SU-DHL-6 (cell line): ENCODE measurements at regions not wholly inside any gene's neighbourhood (a gene's known extent, or its start where the extent isn't known, plus 50 kb on each side); places are given as distances from the start of the nearest gene placed in this dataset.
"Not testable (repeated sequence)": the region's sequence is repeated elsewhere in the genome, so short reads cannot be mapped to it uniquely, and the experiment has no call there.

ENCODE experiments used
- H2AFZ ChIP-seq: fragments of 200-600 bp; sonication (generic); 2 replicates; pipeline ENCODE4 v1.6.1; 2014; ENCODE audit warnings: low read depth, mild to moderate bottlenecking, moderate library complexity, mixed read lengths, antibody characterized with exemption, low read length; ENCODE audit not compliant: severe bottlenecking
- H3F3A ChIP-seq: fragments of 200-600 bp; shearing (Covaris generic); 2 replicates; pipeline ENCODE4 v1.6.0; 2016; ENCODE audit warnings: antibody characterized with exemption, mild to moderate bottlenecking; ENCODE audit not compliant: insufficient read depth
- H3K27ac ChIP-seq: fragments of 200-600 bp; sonication (generic); 2 replicates; pipeline ENCODE4 v1.5.1; 2016; ENCODE audit warnings: low read depth, mild to moderate bottlenecking, low read length, moderate library complexity, mixed read lengths
- H3K27me3 ChIP-seq: fragments of 200-600 bp; sonication (generic), shearing (Covaris generic); 2 replicates; pipeline ENCODE4 v1.6.0; 2014; ENCODE audit warnings: mild to moderate bottlenecking, low read length
- H3K36me3 ChIP-seq: fragments of 200-600 bp; sonication (generic); 2 replicates; pipeline ENCODE4 v1.6.1; 2014; ENCODE audit warnings: mild to moderate bottlenecking, low read length, mixed read lengths
- H3K4me2 ChIP-seq: fragments of 300-600, 200-600 bp; shearing (Covaris generic), sonication (generic); 2 replicates; pipeline ENCODE4 v1.6.0; 2014; ENCODE audit warnings: low read length, low read depth, mild to moderate bottlenecking; ENCODE audit not compliant: poor library complexity, severe bottlenecking
- H3K4me3 ChIP-seq: fragments of 200-600 bp; sonication (generic); 2 replicates; pipeline ENCODE4 v1.5.1; 2014; ENCODE audit warnings: antibody characterized with exemption, low read length, mild to moderate bottlenecking, mixed read lengths; ENCODE audit not compliant: insufficient read depth, poor library complexity, severe bottlenecking
- H3K79me2 ChIP-seq: fragments of 200-600 bp; sonication (generic); 2 replicates; pipeline ENCODE4 v1.6.1; 2014; ENCODE audit warnings: mild to moderate bottlenecking, low read length, moderate library complexity; ENCODE audit not compliant: insufficient read depth
- H3K9ac ChIP-seq: fragments of 200-600 bp; sonication (generic); 2 replicates; pipeline ENCODE4 v1.7.0; 2014; ENCODE audit warnings: mild to moderate bottlenecking, low read length
- H3K9me2 ChIP-seq: fragments of 200-600 bp; sonication (generic); replicated peaks from 2 replicates; pipeline ENCODE4 v1.6.1; 2014; ENCODE audit warnings: low read length; ENCODE audit not compliant: insufficient read depth
- H3K9me3 ChIP-seq: fragments of 200-600 bp; sonication (generic); 2 replicates; pipeline ENCODE4 v1.6.1; 2014; ENCODE audit warnings: low read length, mixed read lengths; ENCODE audit not compliant: insufficient read depth
- H4K20me1 ChIP-seq: fragments of 200-600 bp; sonication (generic); 2 replicates; pipeline ENCODE4 v1.6.1; 2014; ENCODE audit warnings: low read depth, mild to moderate bottlenecking, antibody characterized with exemption, low read length, moderate library complexity, mixed read lengths
- EZH2phosphoT487 ChIP-seq: fragments of 200-600 bp; sonication (generic), shearing (Covaris generic); conservative IDR thresholded peaks from 2 replicates; pipeline ENCODE4 v1.6.1; 2018; ENCODE audit warnings: mild to moderate bottlenecking, antibody characterized with exemption, low read length, moderate library complexity, mixed read lengths
- TF ChIP-seq, protein P1 (sequence below): fragments of 200-600 bp; sonication (generic); IDR thresholded peaks from one replicate; pipeline ENCODE4 v1.5.1; 2017; ENCODE audit warnings: antibody characterized with exemption, mild to moderate bottlenecking, low read length, moderate library complexity; ENCODE audit not compliant: insufficient read depth, poor library complexity, severe bottlenecking

GRCh38 chr2:131682122-131682944, 154.6 kb downstream of the CCDC74A start:
- Histone ChIP-seq H3K4me2 (peak overlapping the region; percentile 87), H3K9ac (peak overlapping the region; percentile 80), H4K20me1 (no peaks in the 10 kb centered on the region), H3K4me3 (peak overlapping the region; percentile 77), H2AFZ (peak overlapping the region; percentile 91), H3K9me3 (no peaks in the 10 kb centered on the region), H3K9me2 (no peaks in the 10 kb centered on the region), H3K27me3 (no peaks in the 10 kb centered on the region), H3K27ac (peak overlapping the region; percentile 38; the same call in 1 of the 2 replicates), H3K36me3 (peaks cover 7% of the 10 kb centered on the region; the same call in 1 of the 2 replicates), H3F3A (no peaks in the 10 kb centered on the region), H3K79me2 (peaks cover 21% of the 10 kb centered on the region)
- TF ChIP-seq, protein P1, sequence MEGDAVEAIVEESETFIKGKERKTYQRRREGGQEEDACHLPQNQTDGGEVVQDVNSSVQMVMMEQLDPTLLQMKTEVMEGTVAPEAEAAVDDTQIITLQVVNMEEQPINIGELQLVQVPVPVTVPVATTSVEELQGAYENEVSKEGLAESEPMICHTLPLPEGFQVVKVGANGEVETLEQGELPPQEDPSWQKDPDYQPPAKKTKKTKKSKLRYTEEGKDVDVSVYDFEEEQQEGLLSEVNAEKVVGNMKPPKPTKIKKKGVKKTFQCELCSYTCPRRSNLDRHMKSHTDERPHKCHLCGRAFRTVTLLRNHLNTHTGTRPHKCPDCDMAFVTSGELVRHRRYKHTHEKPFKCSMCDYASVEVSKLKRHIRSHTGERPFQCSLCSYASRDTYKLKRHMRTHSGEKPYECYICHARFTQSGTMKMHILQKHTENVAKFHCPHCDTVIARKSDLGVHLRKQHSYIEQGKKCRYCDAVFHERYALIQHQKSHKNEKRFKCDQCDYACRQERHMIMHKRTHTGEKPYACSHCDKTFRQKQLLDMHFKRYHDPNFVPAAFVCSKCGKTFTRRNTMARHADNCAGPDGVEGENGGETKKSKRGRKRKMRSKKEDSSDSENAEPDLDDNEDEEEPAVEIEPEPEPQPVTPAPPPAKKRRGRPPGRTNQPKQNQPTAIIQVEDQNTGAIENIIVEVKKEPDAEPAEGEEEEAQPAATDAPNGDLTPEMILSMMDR = no peak
- no peak for TF ChIP-seq EZH2phosphoT487

GRCh38 chr2:131682945-131683330, 155.2 kb downstream of the CCDC74A start:
- not testable (repeated sequence) for H3K9me3 ChIP-seq, H3K36me3 ChIP-seq, H3K9me2 ChIP-seq, H4K20me1 ChIP-seq, H3F3A ChIP-seq, H3K27me3 ChIP-seq
- Histone ChIP-seq H3K4me2 (peak overlapping the region; percentile 87), H3K9ac (peak overlapping the region; percentile 80), H3K27ac (0 out of 2 replicates have a peak overlapping the region, but pooled peaks have one; percentile 38), H3K4me3 (peak overlapping the region; percentile 77), H3K79me2 (peaks cover 21% of the 10 kb centered on the region), H2AFZ (peak overlapping the region; percentile 91)

- not testable (repeated sequence) for H3K27me3 ChIP-seq, H3K9me3 ChIP-seq, H4K20me1 ChIP-seq, H3K4me3 ChIP-seq, H3K9ac ChIP-seq, H3K27ac ChIP-seq, H3F3A ChIP-seq, H2AFZ ChIP-seq, H3K9me2 ChIP-seq
- H3K36me3 ChIP-seq = peaks cover 13% of the 10 kb centered on the region
- peaks cover 21% of the 10 kb centered on the region for H3K79me2 ChIP-seq
- peak overlapping the region; percentile 87 for H3K4me2 ChIP-seq
These were observed 157.1 kb downstream of the CCDC74A start for GRCh38 chr2:131684631-131685316.

DNA sequence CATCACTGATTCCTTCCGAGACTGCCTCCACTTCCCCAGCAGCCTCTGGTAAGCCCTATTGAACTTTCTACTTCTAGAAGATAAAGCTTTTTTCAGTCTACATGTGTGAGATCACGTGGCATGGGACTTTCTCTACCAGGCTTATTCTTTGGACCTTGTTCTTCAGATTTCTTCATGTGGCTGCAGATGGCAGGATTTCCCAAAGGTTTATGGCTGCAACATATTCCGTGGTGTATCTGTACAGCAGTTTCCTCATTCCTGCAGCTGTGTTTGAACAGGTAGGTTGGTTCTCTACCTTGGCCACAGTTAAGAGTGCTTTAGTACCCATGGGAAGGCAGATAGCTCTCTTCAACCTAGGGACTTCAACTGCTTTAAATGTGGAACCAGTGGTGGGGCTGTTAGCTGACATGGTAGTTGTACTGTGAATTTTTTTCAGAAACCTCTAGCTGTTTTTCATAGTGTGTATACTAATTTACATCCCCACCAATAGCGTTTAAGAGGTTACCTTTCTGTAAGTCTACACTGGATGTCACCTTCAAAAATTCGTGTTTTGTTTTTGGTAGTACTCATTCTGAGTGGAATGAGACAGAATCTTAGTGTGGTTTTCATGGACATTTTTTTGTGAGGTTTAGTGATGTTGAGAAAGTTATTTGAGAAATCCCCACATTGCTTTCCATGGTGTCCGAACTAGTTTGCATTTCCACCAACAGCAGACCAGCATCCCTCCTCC, 158.6 kb downstream of the CCDC74A start:
- H3K9me2 ChIP-seq, H3K9me3 ChIP-seq, H3K4me2 ChIP-seq, H3F3A ChIP-seq, H4K20me1 ChIP-seq, H3K27me3 ChIP-seq, H3K4me3 ChIP-seq, H2AFZ ChIP-seq, H3K27ac ChIP-seq, H3K9ac ChIP-seq: not testable (repeated sequence)
- H3K36me3 ChIP-seq = peaks cover 13% of the 10 kb centered on the region
- peaks cover 21% of the 10 kb centered on the region for H3K79me2 ChIP-seq

DNA sequence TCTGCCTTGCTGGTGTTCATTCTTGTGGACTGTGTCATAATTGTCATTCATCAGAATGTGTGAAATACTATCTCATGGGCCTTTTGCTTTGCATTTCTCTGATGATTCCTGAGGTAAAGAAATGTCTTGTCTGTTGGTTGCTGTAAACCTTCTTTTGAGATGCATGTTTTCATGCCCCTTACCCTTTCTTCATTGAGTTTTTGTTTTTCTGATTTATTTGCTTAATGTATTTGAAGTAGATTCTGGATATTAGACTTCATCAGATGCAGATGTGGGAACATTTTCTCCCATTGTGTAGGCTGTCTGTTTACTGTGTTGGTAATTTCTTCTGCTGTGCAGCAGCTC, 159.2 kb downstream of the CCDC74A start:
- not testable (repeated sequence) for H3F3A ChIP-seq, H3K27ac ChIP-seq, H4K20me1 ChIP-seq, H3K27me3 ChIP-seq, H3K9me3 ChIP-seq, H3K9ac ChIP-seq, H2AFZ ChIP-seq, H3K9me2 ChIP-seq, H3K4me3 ChIP-seq, H3K4me2 ChIP-seq
- Histone ChIP-seq H3K36me3 (peaks cover 13% of the 10 kb centered on the region), H3K79me2 (peaks cover 21% of the 10 kb centered on the region)

DNA sequence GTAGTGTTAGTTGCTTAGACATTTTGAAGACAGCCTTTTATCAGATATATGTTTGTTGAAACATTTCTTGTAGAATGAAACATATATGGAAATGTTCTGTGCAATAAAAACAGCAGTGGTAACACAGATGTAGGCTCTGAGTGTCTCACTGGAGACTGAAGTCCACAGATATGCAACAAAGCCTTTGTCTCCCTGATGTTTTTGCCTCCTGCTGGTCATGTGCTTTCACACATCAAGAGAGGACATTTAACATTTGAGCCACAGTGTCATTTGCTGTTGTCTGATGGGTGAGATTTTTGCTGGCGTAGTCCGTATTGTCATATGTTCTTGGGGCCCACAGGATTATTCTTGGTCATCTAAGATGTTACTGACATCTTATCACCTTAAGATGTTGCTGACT, 161.4 kb downstream of the CCDC74A start:
- not testable (repeated sequence) for H3F3A ChIP-seq, H3K79me2 ChIP-seq, H3K9ac ChIP-seq, H3K27ac ChIP-seq, H3K4me3 ChIP-seq, H4K20me1 ChIP-seq, H3K27me3 ChIP-seq, H3K4me2 ChIP-seq, H3K9me3 ChIP-seq, H2AFZ ChIP-seq, H3K9me2 ChIP-seq
- H3K36me3 ChIP-seq = peaks cover 13% of the 10 kb centered on the region

- H3K79me2 ChIP-seq, H3K9ac ChIP-seq, H3K9me3 ChIP-seq, H2AFZ ChIP-seq, H3K27me3 ChIP-seq, H3K27ac ChIP-seq, H3F3A ChIP-seq, H3K9me2 ChIP-seq, H4K20me1 ChIP-seq, H3K36me3 ChIP-seq, H3K4me2 ChIP-seq, H3K4me3 ChIP-seq: not testable (repeated sequence)
These were observed 183.6 kb downstream of the CCDC74A start for GRCh38 chr2:131711268-131711667.
